HG02588 (cell line): ENCODE measurements at regions not wholly inside any gene's neighbourhood (a gene's known extent, or its start where the extent isn't known, plus 50 kb on each side); places are given as distances from the start of the nearest gene placed in this dataset.

ENCODE experiments used
- ATAC-seq: cut with Tn5 transposase; IDR thresholded peaks from one replicate; pipeline ENCODE4 v1.9.1; 2021; ENCODE audit warnings: mild to moderate bottlenecking, moderate library complexity; ENCODE audit not compliant: unreplicated experiment

DNA sequence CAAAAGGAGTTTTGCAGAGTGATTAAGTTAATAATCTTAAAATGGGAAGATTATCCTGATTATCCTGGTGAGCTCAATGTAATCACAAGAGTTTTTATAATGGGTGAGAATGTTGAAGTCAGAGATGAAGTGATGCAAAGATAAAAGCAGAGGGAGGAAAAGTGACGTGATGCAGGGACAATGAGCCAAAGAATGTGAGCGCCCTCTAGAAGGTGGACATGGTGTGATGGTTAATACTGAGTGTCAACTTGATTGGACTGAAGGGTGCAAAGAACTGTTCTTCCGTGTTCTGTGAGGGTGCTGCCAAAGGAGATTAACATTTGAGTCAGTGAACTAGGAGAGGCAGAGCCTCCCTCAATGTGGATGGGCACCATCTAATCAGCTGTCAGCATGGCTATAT, 569.6 kb upstream of the AGTR1 start:
- no peak for ATAC-seq

DNA sequence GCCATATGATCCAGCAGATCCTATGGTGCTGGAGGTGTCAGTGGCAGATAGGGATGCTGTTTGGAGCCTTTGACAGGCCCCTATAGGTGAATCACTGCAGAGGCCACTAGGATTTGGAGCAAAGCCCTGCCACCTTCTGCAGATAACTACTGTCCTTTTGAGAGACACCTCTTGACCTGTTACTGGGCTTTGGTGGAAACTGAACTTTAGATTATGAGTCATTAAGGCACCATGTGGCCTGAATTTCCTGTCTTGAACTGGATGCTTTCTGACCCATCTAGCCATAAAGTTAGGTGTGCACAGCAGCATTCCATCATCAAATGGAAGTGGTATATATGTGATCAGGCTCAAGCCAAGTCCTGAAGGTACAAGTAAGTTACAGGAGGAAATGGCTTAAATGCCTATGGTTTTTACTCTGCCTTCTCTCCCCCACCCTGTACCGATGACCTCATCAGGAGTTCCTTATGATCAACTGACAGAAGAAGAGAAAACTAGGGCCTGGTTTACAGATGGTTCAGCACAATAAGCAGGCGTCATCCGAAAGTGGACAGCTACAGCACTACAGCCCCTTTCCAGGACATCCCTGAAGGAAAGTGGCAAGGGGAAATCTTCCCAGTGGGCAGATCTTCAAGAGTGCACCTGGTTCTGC, 565.6 kb upstream of the AGTR1 start:
- ATAC-seq: no peak

DNA sequence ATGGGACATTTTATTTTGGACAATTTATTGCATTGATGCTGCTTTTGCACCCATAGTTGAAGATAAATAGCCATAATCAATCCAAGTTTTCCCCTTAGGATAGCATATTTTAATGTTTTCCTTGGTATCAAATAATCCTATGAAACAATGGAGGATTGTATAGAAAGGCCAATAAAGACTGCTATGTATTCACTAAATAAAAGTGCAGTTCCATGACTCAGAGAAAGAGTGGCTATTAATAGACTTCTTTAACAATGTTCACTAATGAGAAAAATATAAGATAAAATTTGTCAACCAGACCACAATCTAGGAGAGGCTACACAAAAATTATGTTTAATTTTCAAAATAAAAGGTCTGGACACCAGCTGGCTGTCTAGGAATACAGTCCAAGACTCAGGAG, 560.9 kb upstream of the AGTR1 start:
- ATAC-seq: no peak

DNA sequence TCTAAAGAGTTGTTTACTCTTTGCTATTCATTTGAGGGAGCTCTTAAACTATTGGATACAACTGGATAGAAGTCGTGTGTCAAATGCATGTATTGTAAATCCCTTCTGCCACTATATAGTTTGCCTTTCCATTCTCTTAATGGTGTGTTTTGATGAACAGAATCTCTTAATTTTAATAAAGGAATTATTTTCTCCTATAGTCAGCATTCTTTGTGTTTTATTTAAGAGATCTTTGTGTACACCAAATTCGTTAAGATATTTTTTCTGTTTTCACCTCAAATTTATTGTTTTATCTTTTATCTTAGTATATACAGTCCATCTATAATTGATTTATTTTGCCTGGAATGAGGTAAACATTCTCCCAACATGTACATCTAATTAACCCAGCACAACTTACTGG, 551.5 kb upstream of the AGTR1 start:
- no peak for ATAC-seq

DNA sequence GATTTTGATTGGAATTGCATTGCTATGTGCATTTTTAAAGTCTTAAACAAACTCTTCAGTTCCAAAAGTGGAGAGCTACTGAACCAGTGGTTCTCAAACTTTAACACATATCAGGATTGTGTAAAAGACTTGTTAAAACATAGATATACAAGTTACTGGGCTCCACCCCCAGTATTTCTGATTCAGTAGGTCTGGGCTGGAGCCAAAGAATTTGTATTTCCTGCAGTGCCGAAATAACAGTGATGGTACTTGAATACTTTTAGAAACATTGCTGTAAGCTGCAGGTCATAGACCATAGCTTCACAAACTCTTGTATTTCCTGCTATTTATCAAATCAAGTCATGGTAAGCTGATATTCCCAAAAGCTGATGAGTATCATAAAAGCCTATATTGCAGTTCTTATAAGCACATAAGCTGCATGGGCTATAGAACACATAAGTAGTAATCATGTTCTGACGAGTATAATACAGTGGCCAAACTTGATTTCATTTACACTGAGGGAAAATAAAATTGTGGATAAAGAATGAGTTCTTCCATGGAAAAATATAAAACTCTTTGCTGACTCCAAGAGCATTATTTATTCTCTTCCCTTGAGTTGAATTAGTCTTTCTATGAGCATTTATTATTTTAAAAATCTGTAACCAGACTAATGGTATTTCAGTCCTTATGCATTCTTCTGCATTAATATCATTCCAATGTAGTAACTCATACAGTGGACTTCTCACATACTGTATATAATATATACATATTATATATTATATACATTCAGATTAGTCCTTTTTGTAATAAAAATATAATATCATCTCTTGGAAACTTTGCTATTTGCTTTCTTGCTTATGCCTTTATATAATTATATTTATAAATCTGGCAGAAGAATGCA, 550.5 kb upstream of the AGTR1 start:
- ATAC-seq: no peak

DNA sequence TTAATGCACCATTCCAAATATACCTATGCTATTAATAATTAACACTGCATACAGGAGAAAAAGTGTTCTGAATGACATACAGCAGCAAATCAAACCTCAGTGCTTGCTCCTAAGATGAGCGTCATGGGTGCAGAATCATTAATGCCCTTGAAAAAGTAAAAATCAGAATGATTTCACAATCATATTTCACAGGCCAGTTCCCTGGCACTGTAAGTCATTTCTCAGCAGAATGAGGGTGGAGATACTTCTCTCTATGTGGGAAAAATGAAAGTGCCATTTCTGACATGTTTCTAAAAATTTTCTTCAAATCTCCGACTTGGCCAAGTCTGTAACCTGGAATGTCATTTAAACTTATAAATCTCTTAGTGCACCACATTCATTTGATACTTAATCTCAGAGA, 549.8 kb upstream of the AGTR1 start:
- no peak for ATAC-seq

DNA sequence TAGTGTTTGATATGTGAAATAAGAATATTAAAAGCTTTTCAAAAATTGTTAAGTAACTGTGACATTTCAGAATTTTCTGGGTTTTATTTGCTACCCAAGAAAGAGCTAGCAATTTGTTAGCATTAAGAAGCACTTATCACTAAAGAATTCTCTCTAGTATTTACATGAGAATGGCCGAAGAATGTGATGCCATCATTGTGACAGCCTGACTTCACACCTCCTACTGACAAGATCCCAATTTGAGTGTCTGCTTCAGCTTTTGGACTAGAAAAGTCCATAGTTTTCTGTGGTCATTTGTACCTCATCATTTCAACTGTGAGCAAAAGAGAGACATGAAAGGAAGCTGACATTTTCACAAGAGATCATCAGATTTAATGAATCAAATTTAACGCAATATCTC, 548.1 kb upstream of the AGTR1 start:
- ATAC-seq: no peak

DNA sequence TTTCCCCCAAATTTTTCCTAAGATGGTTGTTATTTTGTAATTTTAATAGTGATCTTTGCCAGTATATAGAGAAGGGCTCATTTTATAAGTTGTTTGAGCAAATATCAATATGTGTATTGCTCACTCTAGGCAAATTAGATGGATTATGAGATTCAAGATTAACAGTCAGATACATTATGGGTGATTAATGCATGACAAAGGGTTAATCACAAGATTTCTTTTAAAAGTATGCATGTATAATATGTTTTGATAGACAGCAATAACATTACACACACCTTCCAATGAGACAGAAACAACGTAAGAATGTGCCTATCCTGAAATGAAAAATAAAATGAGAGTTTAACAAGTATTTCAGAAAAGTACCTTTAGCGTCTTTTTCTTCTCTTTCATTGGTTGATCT, 547.6 kb upstream of the AGTR1 start:
- ATAC-seq: no peak

DNA sequence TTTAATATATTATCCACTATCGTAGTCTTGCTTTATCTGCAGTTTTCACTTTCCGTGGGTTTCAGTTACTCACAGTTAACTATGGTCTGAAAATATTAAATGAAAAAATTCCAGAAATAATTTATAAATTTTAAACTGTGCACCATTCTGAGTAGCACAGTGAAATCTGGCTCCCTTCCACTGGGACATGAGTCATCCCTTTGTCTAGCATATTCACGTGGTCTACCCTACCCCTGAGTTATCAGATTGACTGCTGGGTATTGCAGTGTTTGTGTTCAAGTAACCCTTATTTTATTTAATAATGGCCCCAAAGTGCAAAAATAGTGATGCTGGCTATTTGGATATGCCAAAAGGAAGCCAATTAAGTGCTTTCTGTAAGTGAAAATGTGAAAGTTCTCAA, 539.5 kb upstream of the AGTR1 start:
- ATAC-seq: no peak

DNA sequence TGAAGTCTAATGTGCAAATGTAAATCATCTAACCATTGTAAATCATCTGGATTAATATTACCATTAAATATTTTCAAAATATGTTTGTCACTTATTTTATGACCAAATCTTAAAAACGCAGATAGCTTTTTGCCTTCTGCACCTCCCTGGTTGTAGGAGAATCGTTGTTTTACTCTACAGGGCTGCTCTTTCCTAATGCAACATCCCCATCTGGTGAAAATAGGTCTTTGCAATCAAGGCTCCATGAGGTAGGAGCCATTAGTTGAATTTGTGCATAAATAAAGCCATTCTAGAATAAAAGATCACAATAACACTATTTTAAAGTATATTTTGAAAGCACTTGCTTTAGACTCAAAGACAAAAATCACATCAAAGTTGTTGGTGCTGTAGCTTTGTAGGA, 535.6 kb upstream of the AGTR1 start:
- ATAC-seq: no peak

DNA sequence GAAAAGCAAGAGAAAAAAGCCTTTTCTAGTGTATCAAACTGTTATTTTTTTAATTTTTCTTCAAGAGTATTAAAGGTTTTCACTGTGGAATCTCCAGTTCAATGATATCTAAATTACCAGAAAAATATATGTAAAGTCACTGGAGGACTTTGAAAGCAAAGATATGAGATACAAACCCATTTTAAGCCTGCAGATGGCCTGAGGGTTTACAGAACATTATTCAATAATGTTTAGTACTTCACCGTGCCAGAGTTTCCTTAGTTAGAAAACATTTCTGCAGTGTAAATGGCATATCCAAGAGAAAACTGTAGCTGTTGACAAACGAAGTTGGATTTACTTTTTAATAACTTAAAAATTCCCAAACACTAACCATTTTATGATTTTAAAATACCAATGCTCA, 529.4 kb upstream of the AGTR1 start:
- ATAC-seq: no peak

DNA sequence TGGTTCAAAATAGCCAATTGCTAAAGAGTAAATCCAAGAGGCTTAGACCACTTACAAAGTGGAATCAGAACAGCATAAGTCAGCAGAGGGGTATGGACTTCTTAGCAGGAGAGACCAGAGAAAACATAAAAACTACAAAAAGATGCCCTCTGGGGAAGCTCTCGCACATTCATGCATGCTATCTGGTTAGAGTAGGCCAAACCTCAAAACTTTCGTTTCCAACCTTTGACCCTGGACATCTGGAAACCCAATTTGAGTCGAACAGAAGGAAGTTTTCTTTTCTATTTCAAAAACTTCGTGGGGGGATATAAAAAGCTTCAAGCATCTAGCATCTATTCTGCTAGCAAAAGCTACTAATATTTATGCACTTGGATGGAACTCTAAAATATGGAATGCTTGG, 523.9 kb upstream of the AGTR1 start:
- no peak for ATAC-seq

DNA sequence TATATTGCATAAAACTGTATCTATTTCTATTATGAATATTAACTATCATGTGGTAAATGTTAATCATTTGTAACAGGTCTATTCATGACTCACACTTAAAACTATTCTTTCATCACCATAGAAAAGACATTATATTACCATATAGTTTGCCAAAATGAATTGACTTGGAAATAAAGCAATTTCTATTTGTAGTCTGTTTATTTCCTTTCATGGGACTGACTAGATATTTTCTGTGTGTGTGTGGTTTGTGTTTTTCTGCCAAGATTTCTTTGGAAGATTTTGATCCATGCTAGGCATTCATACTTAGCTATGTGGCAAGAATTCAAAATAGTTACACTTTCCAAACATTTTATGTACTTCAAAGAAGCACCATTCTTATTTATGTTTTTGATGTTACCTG, 522.5 kb upstream of the AGTR1 start:
- ATAC-seq: no peak

DNA sequence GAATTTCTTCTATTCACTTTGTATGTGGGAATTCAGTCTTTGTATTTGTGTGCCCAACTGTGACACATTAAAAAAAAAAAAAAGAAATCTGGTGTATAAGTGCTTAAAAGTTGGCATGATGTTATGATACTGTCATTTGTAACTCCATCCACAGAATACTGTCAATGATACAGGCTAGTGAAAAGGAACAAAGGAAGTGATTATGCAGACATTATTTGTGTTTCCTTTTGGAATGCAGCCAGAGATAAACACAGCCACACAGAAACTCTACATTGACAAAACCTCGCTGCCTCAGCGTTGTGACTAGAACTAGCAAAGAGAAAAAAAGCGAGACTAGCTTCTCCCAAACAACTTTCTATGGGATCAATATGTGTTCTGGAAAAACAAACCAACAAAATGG, 519.2 kb upstream of the AGTR1 start:
- ATAC-seq: no peak

DNA sequence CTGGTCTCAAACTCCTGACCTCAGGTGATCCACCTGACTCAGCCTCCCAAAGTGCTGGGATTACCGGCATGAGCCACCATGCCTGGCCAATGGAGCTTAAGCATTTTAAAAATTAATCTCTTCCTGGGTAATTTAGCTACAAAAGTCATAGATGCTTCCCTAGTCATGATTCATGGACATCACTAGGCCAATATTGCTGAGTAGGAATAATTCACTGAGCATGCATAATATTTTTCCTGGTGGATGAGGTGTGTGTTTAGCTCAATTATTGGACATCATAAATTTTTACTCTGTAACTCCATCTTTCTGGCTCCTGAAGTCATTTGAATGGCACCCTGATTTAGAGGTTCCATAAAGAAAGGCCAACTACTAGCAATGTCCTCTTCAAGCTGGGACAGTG, 512.9 kb upstream of the AGTR1 start:
- no peak for ATAC-seq

DNA sequence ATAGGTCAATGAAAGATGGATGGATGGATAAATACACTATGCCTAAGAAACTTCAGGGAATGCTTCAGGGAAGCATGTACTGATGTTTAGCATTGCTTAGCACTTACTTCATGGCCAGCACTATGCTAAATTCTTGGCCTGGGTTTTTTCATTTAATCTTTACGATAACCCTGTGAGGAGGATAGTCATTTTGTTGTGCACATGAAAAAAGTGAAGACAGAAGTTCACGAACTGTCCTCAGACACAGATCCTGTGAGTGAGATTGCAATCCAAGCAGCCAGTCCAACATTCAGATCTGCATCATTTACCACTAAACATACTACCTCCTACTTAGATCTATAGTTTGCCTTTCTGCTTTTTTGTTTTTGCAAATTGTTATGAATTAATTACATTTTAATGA, 510.8 kb upstream of the AGTR1 start:
- ATAC-seq: no peak

DNA sequence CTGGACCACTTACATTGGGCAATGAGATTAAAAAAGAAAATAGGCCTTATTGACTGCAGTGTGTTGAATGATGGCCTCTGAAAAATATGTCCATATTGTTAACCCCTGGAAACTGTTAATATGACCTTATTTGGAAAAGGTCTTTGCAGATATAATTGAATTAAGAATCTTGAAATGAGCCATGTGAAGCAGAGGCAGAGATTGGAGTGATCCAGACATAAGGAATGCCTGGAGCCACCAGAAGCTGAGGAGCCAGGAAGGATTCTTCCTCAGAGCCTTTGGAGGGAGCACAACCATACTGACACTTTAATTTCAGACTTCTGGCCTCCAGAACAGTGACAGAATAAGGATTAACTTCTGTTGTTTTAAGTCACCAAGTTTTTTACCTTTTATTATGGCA, 510.4 kb upstream of the AGTR1 start:
- no peak for ATAC-seq

DNA sequence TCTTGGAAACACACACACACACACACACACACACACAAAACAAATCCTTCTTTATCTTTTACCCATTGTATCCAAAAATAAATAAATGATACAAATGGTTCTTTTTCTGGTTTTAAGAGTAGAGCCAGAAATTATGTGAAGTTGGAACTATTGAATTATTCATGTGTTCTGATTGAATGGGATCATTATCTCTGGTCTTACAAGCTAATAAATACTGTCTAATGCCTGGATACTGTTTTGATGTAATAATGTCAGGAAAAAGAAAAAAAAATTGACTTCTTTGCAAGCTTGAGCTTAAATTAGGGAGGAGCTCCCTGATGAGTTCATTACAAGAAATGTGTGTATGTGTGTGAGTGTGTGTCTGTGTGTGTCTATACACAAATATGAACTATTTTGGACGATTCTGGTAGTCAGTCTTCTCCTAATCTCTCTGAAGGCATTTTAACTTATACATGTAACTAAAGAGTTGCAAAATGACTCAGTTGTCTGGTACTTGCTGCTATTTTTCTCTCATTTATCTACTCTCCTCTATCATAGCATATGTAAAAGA, 507.2 kb upstream of the AGTR1 start:
- ATAC-seq: no peak

DNA sequence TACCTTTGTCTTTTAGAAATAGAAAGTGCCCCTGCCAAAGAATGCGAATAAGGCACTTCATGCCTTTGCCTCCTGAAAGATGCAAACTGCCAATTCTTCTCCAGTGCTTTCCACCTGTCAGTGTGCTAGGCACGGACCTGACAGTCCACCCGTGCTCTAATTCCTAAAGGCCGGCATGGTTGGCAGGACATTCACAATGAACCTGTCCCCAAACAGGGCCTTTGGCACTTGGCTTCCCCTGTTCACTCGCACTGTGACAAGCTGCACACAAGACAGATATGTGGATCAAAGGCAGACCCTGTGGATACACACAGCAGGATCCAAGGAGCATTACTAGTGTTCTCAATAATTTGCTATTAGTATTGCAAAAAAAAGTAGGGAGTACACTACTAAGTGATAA, 505.7 kb upstream of the AGTR1 start:
- no peak for ATAC-seq

DNA sequence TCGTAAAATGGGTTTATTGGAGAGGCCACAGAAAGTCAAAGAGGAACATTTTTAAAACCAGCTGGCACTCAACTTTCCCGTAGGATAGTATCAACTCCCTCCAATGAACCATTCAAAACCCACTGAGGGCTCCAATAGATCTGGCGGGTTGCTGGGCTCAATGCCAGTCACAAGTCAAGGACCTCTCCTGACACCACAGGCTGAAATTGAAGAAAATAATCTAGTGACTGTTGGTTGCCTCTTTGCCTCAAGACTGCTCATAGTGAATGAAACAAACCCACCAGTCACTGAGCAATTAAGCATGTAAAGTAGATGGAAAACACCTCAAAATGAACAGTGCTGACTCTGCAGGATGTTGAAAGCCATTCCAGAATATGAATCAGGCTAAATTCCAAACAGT, 500.6 kb upstream of the AGTR1 start:
- ATAC-seq: no peak

DNA sequence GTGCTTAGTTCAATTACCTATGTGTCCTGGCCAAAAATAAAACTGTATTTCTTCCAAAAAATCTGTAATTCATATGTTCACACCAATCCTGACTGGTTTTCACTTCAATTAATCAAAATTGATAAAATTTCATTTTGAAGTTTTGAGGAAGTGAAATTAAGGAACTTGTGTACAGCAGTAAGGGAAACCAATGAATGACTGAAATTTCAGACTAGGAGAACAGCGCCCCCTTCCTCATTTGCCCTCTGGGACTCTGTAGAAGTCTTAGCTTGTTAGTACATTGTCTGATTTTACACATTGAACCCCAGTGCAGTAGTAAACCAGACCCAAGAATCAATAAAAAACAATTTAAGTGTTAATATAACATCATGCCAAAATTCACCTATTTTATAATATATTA, 495.3 kb upstream of the AGTR1 start:
- ATAC-seq: no peak

DNA sequence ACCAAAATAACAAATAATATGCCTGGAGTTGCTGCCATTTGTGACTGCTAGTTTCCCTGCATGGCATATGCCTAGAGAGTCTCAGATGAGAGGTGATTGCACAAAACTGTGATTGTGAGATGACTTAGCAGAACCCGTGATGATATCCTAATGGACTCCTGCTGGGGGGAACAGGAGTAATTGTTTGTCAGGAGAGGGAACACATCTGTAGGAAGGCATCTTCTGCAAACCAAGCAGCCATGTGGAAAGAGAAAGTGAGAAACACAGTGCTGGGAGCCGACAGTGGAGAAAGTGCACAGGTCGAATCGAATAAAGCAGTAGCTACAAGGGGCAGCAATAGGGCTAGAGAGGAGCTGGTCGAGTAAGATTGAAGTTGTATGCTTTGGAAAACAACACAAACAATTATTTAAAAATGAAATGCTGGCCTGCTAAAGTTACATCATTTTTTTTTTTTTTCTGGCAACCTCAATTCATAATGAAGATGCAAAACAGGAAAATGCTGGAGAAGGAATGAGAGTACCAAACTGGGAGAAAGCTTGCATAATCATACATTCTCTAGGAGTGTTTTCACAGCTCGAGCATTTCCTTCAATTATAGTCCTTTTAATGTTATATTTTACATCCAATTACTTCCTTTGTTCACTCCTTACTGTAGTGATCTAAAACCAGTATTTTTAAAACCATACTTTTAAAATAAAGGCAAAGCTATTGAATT, 494.2 kb upstream of the AGTR1 start:
- ATAC-seq: no peak
